ENCODE measurements at regions not wholly inside any gene's neighbourhood (a gene's known extent, or its start where the extent isn't known, plus 50 kb on each side); places are given as distances from the start of the nearest gene placed in this dataset.

DNA sequence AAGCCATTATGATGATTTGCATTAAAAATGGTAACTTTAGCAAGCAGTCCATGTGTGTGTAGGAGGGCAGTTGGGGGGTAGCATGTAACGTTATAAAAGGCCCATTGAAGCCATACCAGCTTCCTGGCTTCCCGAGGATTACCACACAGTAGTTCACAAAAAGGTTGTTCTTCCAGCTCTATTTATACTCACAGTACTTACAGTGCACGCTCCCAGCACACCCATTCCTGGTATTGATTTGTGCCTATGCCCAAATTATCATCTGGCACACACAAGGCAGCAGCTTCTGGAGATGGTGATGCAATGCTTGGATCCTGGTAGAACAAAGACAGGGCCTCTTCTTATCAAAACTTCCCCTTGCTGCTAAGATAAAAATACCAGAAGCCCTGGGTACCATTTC is 436.8 kb downstream of the HAO1 start:
- H2BK15ac ChIP-seq (ENCODE audit: low read depth, low read length) = no peak overlapping the region

More for the DNA sequence above, 436.8 kb downstream of the HAO1 start:
- dilution Hi-C loops (cut with HindIII; ENCODE audit: low sequenced_read_pairs, unreplicated experiment) (no loop called here), intact Hi-C loops (cut with micrococcal nuclease) (no loop called here), in situ Hi-C loops (cut with MboI; ENCODE audit: low sequenced_read_pairs) (no loop called here)
- Histone ChIP-seq H2BK20ac (ENCODE audit: low read depth, low read length) (no peak overlapping the region), H2AK5ac (ENCODE audit: low read depth, low read length) (no peak overlapping the region), H3K9ac (ENCODE audit: low read depth, low read length) (no peak overlapping the region), H3K4me2 (ENCODE audit: low read depth, low read length) (no peak overlapping the region), H3K9me1 (ENCODE audit: insufficient read depth, low read length) (no peaks in the 10 kb centered on the region), H2AK9ac (replicated peaks; ENCODE audit: low read depth, low read length, poor library complexity) (no peak overlapping the region), H3K4ac (ENCODE audit: low read depth, low read length) (no peak overlapping the region), H3K23ac (ENCODE audit: low read depth, low read length) (no peak overlapping the region), H3K79me1 (ENCODE audit: low read depth in 1 of 2, low read length in 2 of 2) (no peaks in the 10 kb centered on the region), H4K5ac (ENCODE audit: low read depth, low read length) (no peak overlapping the region), H2BK5ac (ENCODE audit: low read depth, low read length, poor library complexity, severe bottlenecking) (no peak overlapping the region), H3K4me1 (ENCODE audit: control insufficient read depth, insufficient read depth, low read length) (no peaks in the 10 kb centered on the region), H4K91ac (ENCODE audit: insufficient read depth, low read depth, low read length) (no peak overlapping the region), H3K27ac (ENCODE audit: insufficient read depth, low read length) (no peak overlapping the region), H3K36me3 (ENCODE audit: control insufficient read depth, insufficient read depth, low read length) (no peaks in the 10 kb centered on the region), H3K4me3 (ENCODE audit: insufficient read depth, low read depth, low read length) (no peak overlapping the region), H3K56ac (ENCODE audit: extremely low read depth, insufficient read depth, low read length) (no peak overlapping the region), H2AFZ (replicated peaks; ENCODE audit: low read length, poor library complexity) (no peak overlapping the region), H2BK120ac (ENCODE audit: low read depth, low read length) (no peak overlapping the region), H3K14ac (replicated peaks; ENCODE audit: low read depth, low read length) (no peak overlapping the region), H3K27me3 (ENCODE audit: control insufficient read depth, insufficient read depth, low read length) (no peaks in the 10 kb centered on the region), H4K20me1 (ENCODE audit: insufficient read depth, low read length) (no peaks in the 10 kb centered on the region), H3K18ac (ENCODE audit: low read depth, low read length) (no peak overlapping the region), H4K8ac (ENCODE audit: low read depth in 2 of 2, low read length in 2 of 2) (no peak overlapping the region), H3K9me3 (ENCODE audit: control insufficient read depth, insufficient read depth, low read length) (no peaks in the 10 kb centered on the region)
- WGBS, 2 experiments (ENCODE audit: extremely low coverage in 2 of 2, insufficient read length in 1 of 2) = no CpG with 5 or more reads among the region's 3 CpGs
- ChIA-PET CTCF (no interaction called here), POLR2A (ENCODE audit: unreplicated experiment) (no interaction called here)
- no peak for TF ChIP-seq RFX5 (IDR thresholded peaks at IDR 0.05; ENCODE audit: low read depth, low read length)
- TF ChIP-seq BHLHE40 (IDR thresholded peaks at IDR 0.05; ENCODE audit: low read depth, low read length) = no peak
- TF ChIP-seq CEBPB (IDR thresholded peaks at IDR 0.05; ENCODE audit: low read depth, low read length) = no peak
- TF ChIP-seq, protein P1, sequence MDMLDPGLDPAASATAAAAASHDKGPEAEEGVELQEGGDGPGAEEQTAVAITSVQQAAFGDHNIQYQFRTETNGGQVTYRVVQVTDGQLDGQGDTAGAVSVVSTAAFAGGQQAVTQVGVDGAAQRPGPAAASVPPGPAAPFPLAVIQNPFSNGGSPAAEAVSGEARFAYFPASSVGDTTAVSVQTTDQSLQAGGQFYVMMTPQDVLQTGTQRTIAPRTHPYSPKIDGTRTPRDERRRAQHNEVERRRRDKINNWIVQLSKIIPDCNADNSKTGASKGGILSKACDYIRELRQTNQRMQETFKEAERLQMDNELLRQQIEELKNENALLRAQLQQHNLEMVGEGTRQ (IDR thresholded peaks at IDR 0.05; ENCODE audit: low read depth, low read length) = no peak
- TF ChIP-seq POLR2A (IDR thresholded peaks at IDR 0.05; ENCODE audit: low read depth, low read length) = no peak
- TF ChIP-seq FOS (IDR thresholded peaks at IDR 0.05; ENCODE audit: low read depth, low read length) = no peak
- no peak for TF ChIP-seq RAD21 (IDR thresholded peaks at IDR 0.05; ENCODE audit: low read length)
- TF ChIP-seq CHD1 (IDR thresholded peaks at IDR 0.05; ENCODE audit: low read depth, low read length) = no peak
- no peak for TF ChIP-seq MAZ (IDR thresholded peaks at IDR 0.05; ENCODE audit: borderline replicate concordance, low read depth, low read length)
- TF ChIP-seq, protein P2, sequence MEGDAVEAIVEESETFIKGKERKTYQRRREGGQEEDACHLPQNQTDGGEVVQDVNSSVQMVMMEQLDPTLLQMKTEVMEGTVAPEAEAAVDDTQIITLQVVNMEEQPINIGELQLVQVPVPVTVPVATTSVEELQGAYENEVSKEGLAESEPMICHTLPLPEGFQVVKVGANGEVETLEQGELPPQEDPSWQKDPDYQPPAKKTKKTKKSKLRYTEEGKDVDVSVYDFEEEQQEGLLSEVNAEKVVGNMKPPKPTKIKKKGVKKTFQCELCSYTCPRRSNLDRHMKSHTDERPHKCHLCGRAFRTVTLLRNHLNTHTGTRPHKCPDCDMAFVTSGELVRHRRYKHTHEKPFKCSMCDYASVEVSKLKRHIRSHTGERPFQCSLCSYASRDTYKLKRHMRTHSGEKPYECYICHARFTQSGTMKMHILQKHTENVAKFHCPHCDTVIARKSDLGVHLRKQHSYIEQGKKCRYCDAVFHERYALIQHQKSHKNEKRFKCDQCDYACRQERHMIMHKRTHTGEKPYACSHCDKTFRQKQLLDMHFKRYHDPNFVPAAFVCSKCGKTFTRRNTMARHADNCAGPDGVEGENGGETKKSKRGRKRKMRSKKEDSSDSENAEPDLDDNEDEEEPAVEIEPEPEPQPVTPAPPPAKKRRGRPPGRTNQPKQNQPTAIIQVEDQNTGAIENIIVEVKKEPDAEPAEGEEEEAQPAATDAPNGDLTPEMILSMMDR (conservative IDR thresholded peaks at IDR 0.05; ENCODE audit: low read depth, low read length) = no peak
- no peak for TF ChIP-seq MXI1 (IDR thresholded peaks at IDR 0.05; ENCODE audit: borderline replicate concordance, low read depth, low read length)
- TF ChIP-seq SMC3 (IDR thresholded peaks at IDR 0.05; ENCODE audit: low read depth, low read length) = no peak
- BruUV-seq (replicated peaks) = no TSS peak
- no peak for ATAC-seq (ENCODE audit: low read depth)
- DNase-seq = no peak
